GM21529 (cell line): ENCODE measurements at regions not wholly inside any gene's neighbourhood (a gene's known extent, or its start where the extent isn't known, plus 50 kb on each side); places are given as distances from the start of the nearest gene placed in this dataset.
"Not testable (repeated sequence)": the region's sequence is repeated elsewhere in the genome, so short reads cannot be mapped to it uniquely, and the experiment has no call there.

Source experiments
- ATAC-seq: cut with Tn5 transposase; IDR thresholded peaks from one replicate; pipeline ENCODE4 v1.9.1; 2021; ENCODE audit not compliant: unreplicated experiment

DNA sequence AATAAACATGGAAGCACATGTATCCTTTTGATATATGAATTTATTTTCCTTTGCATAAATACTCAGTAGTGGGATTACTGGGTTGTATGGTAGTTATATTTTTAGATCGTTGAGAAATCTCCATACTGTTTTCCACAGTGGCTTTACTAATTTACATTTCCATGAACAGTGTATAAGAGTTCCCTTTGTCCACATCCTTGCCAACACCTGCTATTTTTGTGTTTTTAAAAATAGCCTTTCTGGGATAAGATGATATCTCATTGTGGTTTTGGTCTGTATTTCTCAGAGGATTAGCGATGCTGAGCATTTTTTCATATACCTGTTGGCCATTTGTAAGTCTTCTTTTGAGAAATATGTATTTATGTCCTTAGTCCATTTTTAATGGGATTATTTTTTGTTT lies 329.2 kb upstream of the KITLG start:
- ATAC-seq, result no peak

DNA sequence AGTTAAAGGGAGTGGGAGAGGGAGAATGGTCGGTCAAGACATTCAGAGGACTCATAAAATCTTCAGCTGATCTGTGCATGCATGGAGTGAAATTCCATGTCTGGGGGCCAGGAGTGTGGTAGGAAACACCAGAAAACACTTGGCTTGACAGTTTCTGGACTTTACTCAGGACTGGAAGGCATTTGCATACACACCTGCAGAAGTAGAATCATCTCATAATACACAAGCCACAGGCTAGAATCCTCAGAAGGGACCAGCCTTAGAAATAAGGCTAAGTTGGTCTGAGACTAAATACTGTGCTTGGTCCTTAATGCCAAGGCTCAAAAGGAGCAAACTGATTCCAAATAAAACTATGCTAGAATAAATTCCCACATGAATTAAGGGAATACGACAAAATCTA lies 328.1 kb upstream of the KITLG start:
- ATAC-seq, result no peak

DNA sequence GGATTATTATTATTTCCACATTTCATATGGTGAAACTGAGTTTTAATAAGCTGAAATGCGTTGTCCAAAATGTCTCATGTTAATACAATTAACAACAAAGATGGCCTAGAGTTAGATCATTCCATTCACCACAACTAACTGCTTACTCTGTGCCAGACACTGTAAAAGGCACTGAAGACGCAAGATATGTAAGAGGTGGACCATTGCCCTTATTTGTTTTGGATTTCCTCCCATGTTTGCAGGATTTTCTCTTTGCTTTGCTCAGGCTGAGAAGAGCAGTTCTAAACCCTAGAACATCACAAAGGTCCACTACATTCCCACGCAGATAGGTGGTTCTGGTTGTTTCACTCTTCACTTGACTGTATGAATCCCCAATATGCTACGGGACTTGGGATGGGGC lies 324.4 kb upstream of the KITLG start:
- no peak for ATAC-seq

DNA sequence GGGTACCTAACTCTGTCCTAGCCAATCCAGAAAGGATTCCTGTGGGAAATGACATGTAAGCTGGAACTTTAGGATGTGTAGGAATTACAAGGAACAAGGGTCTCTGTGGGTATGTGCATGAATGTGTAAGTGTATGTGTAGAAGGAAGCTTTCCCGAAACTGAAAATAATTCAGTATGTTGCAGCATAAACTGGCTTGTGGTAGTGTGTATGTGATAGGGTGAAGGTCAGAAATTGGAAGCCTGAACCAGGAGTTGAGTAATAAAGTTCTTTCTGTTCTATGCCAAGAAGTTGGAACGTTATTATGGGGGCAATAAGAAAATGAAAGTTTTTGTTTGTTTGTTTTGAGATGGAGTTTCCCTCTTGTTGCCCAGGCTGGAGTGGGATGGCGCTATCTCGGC lies 323.1 kb upstream of the KITLG start:
- no peak for ATAC-seq

- ATAC-seq, result no peak
Measured at GRCh38 chr12:88897723-88898122, 317.5 kb upstream of the KITLG start.

DNA sequence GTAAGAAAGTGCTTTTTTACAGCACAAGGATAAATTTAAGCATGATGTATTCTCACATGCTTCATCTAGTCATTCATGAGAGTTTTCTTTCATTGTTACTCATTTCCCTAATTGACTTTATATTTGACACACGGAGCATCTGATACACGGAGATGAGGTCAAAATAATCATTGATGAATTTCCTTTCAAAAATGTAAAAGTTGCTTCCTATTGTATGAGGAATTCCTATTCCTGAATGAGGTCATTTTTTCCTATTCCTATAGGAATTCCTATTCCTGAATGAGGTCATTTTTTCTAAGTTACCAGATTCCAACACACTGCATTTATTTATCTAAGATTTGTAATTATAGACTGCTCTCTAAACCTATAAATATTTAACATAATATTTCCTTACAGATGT lies 316.7 kb upstream of the KITLG start:
- no peak for ATAC-seq

- no peak for ATAC-seq
Measured at GRCh38 chr12:88895634-88896033, 315.4 kb upstream of the KITLG start.

GRCh38 chr12:88893801-88894200 lies 313.5 kb upstream of the KITLG start:
- no peak for ATAC-seq

DNA sequence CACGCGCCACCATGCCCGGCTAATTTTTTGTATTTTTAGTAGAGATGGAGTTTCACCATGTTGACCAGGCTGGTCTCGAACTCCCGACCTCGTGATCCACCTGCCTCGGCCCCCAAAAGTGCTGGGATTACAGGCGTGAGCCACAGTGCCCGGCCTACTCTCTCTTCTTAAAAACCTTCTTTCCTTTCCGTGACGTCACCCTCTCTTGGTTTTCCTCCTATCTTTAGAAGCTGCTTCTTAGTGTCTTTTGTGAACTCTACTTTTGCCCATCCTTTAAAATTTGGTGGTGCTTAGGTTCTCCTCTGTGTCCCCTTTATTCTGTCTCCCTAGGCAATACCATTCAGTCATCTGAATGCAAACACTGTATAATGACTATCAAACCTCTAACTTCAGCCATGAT lies 311.2 kb upstream of the KITLG start:
- ATAC-seq, result not testable (repeated sequence)

DNA sequence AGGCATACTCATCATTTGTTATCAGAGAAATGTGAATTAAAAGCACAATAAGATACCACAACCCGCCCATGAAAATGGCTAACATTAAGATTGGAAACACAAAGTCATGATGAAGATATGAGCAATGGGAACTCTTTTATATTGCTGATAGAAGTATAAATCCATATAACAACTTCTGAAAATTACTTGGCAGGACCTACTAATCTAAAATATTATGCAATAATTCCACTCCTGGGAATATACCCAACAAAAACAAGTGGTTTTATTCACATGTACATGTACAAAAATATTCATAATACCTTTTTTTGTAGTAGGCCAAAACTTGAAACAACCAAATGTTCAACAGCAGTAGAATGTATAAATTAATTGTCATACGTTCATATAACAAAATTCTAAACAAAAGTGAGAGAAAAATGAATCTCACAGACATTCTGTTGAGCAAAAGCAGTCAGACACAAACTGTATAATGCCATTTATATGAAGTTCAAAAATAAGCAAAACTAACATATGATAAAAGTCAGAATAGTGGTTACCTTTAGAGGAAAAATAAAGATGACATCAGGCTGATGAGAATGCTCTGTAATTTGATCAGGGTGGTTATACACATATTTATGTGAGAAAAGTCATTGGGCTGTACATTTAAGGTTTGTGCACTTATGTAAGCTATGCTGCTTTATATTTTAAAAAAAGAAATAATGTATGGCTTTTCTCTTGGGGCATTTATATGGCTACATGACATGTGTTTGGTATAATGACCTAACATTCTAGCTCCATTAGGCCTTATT lies 309.2 kb upstream of the KITLG start:
- ATAC-seq, result no peak

GRCh38 chr12:88884600-88884999 lies 304.3 kb upstream of the KITLG start:
- peak; percentile 72 for ATAC-seq

DNA sequence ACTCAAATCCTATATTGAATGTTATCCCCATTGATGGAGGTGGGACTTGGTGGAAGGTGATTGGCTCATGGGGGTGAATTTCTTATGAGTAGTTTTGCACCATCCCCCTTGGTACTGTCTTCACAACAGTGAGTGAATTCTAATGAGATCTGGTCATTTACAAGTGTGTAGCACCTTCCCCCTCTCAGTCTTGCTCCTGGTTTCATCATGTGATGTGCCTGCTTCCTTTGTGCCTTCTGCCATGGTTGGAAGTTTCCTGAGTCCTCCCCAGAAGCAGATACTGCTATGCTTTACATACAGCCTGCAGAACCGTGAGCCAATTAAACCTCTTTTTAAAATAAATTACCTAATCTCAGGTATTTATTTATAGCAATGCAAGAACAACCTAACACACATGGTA lies 302.4 kb upstream of the KITLG start:
- no peak for ATAC-seq

DNA sequence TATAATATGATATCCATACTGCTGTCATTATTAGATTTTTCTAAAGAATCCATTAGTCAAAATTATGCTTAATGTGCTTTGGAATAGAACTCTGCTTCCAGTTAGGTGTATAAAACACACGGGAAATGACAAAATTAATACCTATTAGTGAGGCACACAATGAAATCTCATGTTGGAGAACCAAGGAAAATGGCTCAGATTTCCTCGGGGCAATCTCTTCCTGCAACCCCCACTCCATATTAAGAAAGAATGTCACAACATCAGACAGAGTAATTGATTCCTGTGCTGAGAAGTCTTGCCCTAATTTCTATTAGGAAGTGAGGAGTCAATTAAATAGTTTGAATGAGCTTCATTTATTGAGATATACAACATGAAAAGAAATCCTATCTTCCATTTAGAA lies 299.8 kb upstream of the KITLG start:
- ATAC-seq, result no peak

- no peak for ATAC-seq
Measured at GRCh38 chr12:88878295-88878694, 298.0 kb upstream of the KITLG start.

DNA sequence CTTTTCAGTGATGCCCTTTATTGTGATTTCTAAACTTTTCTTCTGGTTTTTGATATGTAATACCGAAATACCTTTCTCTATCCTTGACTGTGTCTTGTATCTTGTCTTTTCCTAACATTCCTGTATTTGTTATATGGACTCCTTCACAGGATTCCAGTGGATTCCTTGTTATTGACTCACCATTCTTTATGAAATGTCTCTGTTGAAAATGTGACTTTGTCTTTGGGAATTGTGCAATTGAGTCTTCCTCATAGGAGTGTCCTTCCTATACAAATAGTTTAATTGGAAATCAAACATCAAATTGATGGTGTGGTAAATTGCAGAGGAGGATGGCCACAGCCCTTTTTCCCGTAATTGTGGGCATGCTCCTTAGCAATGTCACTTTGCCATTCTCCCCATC lies 296.6 kb upstream of the KITLG start:
- ATAC-seq, result no peak

- ATAC-seq, result no peak
Measured at GRCh38 chr12:88870000-88870737, 289.9 kb upstream of the KITLG start.

GRCh38 chr12:88868050-88868449 lies 287.8 kb upstream of the KITLG start:
- no peak for ATAC-seq

DNA sequence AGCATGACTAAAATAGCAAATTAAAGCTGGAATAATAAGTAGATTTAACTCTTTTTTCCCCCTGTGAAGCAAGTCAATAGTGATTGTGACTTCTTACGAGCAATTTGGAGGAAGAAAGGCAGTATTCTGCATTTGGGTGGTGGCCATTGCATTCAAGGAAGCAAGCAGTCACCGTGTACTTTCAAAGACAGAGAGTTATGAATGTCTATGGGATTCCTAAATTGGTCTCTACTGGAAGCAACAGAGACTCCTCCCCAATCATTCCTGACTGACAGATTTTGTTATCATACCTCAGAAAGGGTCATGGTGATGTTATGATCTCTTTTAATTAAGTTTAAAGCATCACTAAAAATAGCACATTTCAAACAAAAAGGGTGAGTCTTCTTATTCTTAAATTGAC lies 287.2 kb upstream of the KITLG start:
- no peak for ATAC-seq

DNA sequence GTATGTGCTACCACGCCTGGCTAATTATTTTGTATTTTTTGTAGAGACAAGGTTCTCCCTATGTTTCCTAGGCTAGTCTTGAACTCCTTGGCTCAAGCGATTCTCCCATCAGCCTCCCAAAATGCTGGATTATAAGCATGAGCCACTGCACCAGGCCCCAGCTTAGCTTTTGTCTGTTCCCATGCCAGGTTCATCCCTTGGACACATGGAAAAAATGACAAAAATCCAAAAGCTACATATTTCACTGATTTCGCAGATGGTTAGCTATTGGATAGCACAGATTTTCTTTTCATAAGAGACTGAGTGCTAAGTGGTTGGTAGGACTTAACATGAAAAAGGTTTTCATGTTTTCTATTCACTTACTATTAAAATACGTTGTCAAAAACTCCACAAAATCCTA lies 286.6 kb upstream of the KITLG start:
- ATAC-seq, result no peak

GRCh38 chr12:88865537-88865936 lies 285.3 kb upstream of the KITLG start:
- no peak for ATAC-seq

- ATAC-seq, result no peak
Measured at GRCh38 chr12:88860851-88861250, 280.6 kb upstream of the KITLG start.

DNA sequence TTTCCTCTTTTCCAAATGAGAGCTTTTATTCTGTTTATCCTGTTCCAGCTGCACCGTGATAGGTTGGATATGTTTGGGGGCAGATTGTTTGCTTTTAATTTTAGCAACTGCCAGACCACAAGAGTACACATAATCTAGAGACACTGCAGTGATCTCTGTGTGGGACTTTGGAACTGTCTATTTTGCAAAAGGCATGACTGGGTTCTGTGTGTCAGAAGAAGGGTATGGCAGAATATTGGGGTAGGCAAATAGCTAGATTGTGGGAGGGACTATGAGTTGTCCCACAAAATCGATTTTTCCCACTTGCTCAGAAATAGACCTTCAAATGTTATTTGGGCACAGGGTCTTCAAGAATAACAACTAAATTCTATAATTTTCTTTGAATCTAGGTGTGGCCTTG lies 275.9 kb upstream of the KITLG start:
- ATAC-seq, result no peak

- ATAC-seq, result no peak
Measured at GRCh38 chr12:88855301-88855700, 275.0 kb upstream of the KITLG start.
